ENCODE measurements at regions not wholly inside any gene's neighbourhood (a gene's known extent, or its start where the extent isn't known, plus 50 kb on each side); places are given as distances from the start of the nearest gene placed in this dataset.

- TF ChIP-seq MYC (IDR thresholded peaks at IDR 0.05; ENCODE audit: borderline replicate concordance, low read length) (no peak), REST (IDR thresholded peaks at IDR 0.05) (no peak), E2F6 (IDR thresholded peaks at IDR 0.05; ENCODE audit: borderline replicate concordance, low read depth) (no peak), CTCF (IDR thresholded peaks at IDR 0.05) (no peak), MAX (IDR thresholded peaks at IDR 0.05) (no peak), PBX3 (IDR thresholded peaks at IDR 0.05) (no peak), KDM1A (IDR thresholded peaks at IDR 0.05; ENCODE audit: low read depth) (no peak), NR3C1 (IDR thresholded peaks at IDR 0.05) (no peak)
These were observed 119.9 kb downstream of the SPATA31D1 start for GRCh38 chr9:82108474-82108873.

Measured in A549 (cell line).